PC-9 (cell line): ENCODE measurements at regions not wholly inside any gene's neighbourhood (a gene's known extent, or its start where the extent isn't known, plus 50 kb on each side); places are given as distances from the start of the nearest gene placed in this dataset.

ENCODE experiments used
- BruUV-seq: library from RNA; stranded (reverse); fragments of 400-500 nt; replicated peaks from 2 replicates; lab custom pipeline; 2021; lab: Mats Ljungman, UMichigan
- CTCF ChIA-PET: fragments of 300-600 bp; sonication (Branson Sonifier 250); formaldehyde crosslinking; loops from one replicate; lab custom pipeline; 2022; ENCODE audit warnings: antibody characterized with exemption; lab: Charles Lee
- POLR2A ChIA-PET: fragments of 300-600 bp; sonication (Branson Sonifier 250); formaldehyde crosslinking; loops from one replicate; lab custom pipeline; 2022; ENCODE audit warnings: antibody characterized with exemption; ENCODE audit not compliant: unreplicated experiment; lab: Charles Lee
- DNase-seq, 2 experiments: peaks; one replicate each; pipeline versions ENCODE4 v3.0.0 to v3.0.0-alpha.2; 2015 to 2022; ENCODE audit warnings: mixed read lengths in 1 of 2
- H2AFZ ChIP-seq: fragments of 200-600 bp; sonication (generic); 2 replicates; pipeline ENCODE4 v1.8.1; 2017; ENCODE audit warnings: antibody characterized with exemption
- H3F3A ChIP-seq: fragments of 200-600 bp; sonication (generic); 2 replicates; pipeline ENCODE4 v1.8.1; 2017; ENCODE audit warnings: antibody characterized with exemption, mild to moderate bottlenecking, low read depth; ENCODE audit not compliant: insufficient read depth
- H3K27ac ChIP-seq: fragments of 200-600 bp; sonication (generic); 2 replicates; pipeline ENCODE4 v1.6.1; 2016; ENCODE audit warnings: mixed run types
- H3K27me3 ChIP-seq: fragments of 200-600 bp; sonication (generic); 2 replicates; pipeline ENCODE4 v1.6.1; 2016; ENCODE audit warnings: low read depth, mixed run types; ENCODE audit not compliant: insufficient read depth
- H3K36me3 ChIP-seq: fragments of 200-600 bp; sonication (generic); 2 replicates; pipeline ENCODE4 v1.6.1; 2016; ENCODE audit warnings: low read depth, mixed run types
- H3K4me1 ChIP-seq: fragments of 200-600 bp; sonication (generic); replicated peaks from 2 replicates; pipeline ENCODE4 v1.6.1; 2016; ENCODE audit warnings: mixed run types; ENCODE audit not compliant: insufficient read depth
- H3K4me2 ChIP-seq: fragments of 200-600 bp; sonication (generic); 2 replicates; pipeline ENCODE4 v1.6.1; 2017; ENCODE audit warnings: mixed run types
- H3K4me3 ChIP-seq: fragments of 200-600 bp; sonication (generic); 2 replicates; pipeline ENCODE4 v1.6.1; 2016; ENCODE audit warnings: mixed run types
- H3K79me2 ChIP-seq: fragments of 200-600 bp; sonication (generic); 2 replicates; pipeline ENCODE4 v1.6.1; 2017; ENCODE audit warnings: low read depth, mixed run types
- H3K9me2 ChIP-seq: fragments of 200-600 bp; sonication (generic); 2 replicates; pipeline ENCODE4 v1.8.1; 2017; ENCODE audit warnings: mild to moderate bottlenecking; ENCODE audit not compliant: insufficient read depth
- H3K9me3 ChIP-seq: fragments of 200-600 bp; sonication (generic); 2 replicates; pipeline ENCODE4 v1.8.1; 2016; ENCODE audit warnings: low read depth; ENCODE audit not compliant: insufficient read depth
- H4K20me1 ChIP-seq: fragments of 200-600 bp; sonication (generic); 2 replicates; pipeline ENCODE4 v1.8.1; 2017; ENCODE audit not compliant: insufficient read depth
- CTCF ChIP-seq: fragments of 200-600 bp; sonication (generic); conservative IDR thresholded peaks from 2 replicates; pipeline ENCODE4 v1.6.1; 2017; ENCODE audit warnings: mixed run types, antibody characterized with exemption, mild to moderate bottlenecking, moderate library complexity
- EZH2 ChIP-seq: fragments of 200-600 bp; sonication (generic); IDR thresholded peaks from 2 replicates; pipeline ENCODE4 v1.8.0; 2017; ENCODE audit warnings: antibody characterized with exemption, low read depth
- intact Hi-C: fragments of 100-400 bp; cut with micrococcal nuclease; formaldehyde crosslinking; loops from one replicate; pipeline ENCODE4 v1.10.0; 2022; ENCODE audit not compliant: unreplicated experiment

DNA sequence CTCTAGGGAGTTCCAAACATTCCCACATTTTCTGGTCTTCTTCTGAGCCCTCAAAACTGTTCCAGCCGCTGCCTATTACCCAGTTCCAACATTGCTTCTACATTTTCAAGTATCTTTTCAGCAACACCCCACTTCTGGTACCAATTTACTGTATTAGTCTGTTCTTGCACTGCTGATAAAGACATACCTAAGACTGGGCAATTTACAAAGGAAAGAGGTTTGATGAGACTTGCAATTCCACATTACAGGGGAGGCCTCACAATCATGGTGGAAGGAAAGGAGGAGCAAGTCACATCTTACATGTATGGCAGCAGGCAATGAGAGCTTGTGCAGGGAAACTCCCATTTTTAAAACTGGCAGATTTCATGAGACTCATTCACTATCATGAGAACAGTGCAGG is 629.1 kb upstream of the NR2F2 start:
- CTCF ChIA-PET = no interaction called here

GRCh38 chr15:95709959-95710695 is 620.4 kb upstream of the NR2F2 start:
- H2AFZ ChIP-seq = no peak overlapping the region
- H3K4me2 ChIP-seq = no peak overlapping the region
- no peak for DNase-seq
- H3K79me2 ChIP-seq = no peaks in the 10 kb centered on the region
- no peak overlapping the region for H3K4me3 ChIP-seq
- BruUV-seq = no TSS peak
- H3F3A ChIP-seq = no peaks in the 10 kb centered on the region
- H4K20me1 ChIP-seq = no peaks in the 10 kb centered on the region
- ChIA-PET CTCF (no interaction called here), POLR2A (no interaction called here)
- intact Hi-C loops = loop anchor here (10.0 kb wide), 1 partner anchor 55 kb away; no protein-coding TSS in a partner anchor
- no peaks in the 10 kb centered on the region; the same call in 1 of the 2 replicates for H3K9me3 ChIP-seq
- no peak overlapping the region for H3K27ac ChIP-seq
- no peak for TF ChIP-seq EZH2
- TF ChIP-seq CTCF = no peak
- no peaks in the 10 kb centered on the region for H3K27me3 ChIP-seq
- no peaks in the 10 kb centered on the region for H3K4me1 ChIP-seq
- H3K9me2 ChIP-seq = no peaks in the 10 kb centered on the region; the same call in 1 of the 2 replicates
- H3K36me3 ChIP-seq = no peaks in the 10 kb centered on the region

More for the DNA sequence above, 629.1 kb upstream of the NR2F2 start:
- H3K36me3 ChIP-seq = no peaks in the 10 kb centered on the region
- no peaks in the 10 kb centered on the region for H3K4me1 ChIP-seq
- POLR2A ChIA-PET = no interaction called here
- H3K4me2 ChIP-seq = no peak overlapping the region
- H3K4me3 ChIP-seq = no peak overlapping the region
- no peaks in the 10 kb centered on the region for H3K79me2 ChIP-seq
- no peaks in the 10 kb centered on the region for H3K27me3 ChIP-seq
- H3K9me3 ChIP-seq = peaks cover 20% of the 10 kb centered on the region
- no peak overlapping the region for H3K27ac ChIP-seq
- H4K20me1 ChIP-seq = no peaks in the 10 kb centered on the region
- BruUV-seq = no TSS peak
- H2AFZ ChIP-seq = no peak overlapping the region
- H3K9me2 ChIP-seq = no peaks in the 10 kb centered on the region
- TF ChIP-seq CTCF = no peak
- intact Hi-C loops = no loop called here
- DNase-seq = no peak
- H3F3A ChIP-seq = no peaks in the 10 kb centered on the region

DNA sequence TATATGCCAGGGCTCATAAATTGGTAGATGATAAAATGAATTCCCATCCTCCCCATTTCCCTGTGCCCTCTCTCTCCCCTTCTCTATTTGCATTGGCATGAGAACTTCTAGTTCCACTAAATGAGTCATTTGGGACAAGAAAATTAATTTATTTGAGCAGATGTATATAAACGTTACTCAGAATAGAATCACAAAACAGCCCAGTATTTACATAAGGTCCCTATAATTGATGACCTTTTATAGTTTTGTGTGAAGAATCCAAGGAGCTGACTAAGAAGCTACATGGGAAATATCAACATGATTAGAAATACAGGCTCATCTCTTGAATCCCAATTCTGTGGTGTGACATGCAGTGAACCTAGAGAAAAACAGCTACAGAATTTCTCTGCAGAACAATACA is 617.7 kb upstream of the NR2F2 start:
- no peak overlapping the region for H3K4me3 ChIP-seq
- H3K36me3 ChIP-seq = no peaks in the 10 kb centered on the region
- DNase-seq = no peak
- H3K79me2 ChIP-seq = no peaks in the 10 kb centered on the region
- H3K9me3 ChIP-seq = no peaks in the 10 kb centered on the region; the same call in 1 of the 2 replicates
- no peak overlapping the region for H2AFZ ChIP-seq
- TF ChIP-seq EZH2 (no peak), CTCF (no peak)
- no peak overlapping the region for H3K4me2 ChIP-seq
- POLR2A ChIA-PET = no interaction called here
- no peaks in the 10 kb centered on the region for H4K20me1 ChIP-seq
- BruUV-seq = no TSS peak
- intact Hi-C loops = loop anchor here (10.0 kb wide), 1 partner anchor 52 kb away; no protein-coding TSS in a partner anchor
- H3K4me1 ChIP-seq = no peaks in the 10 kb centered on the region
- no peaks in the 10 kb centered on the region for H3K27me3 ChIP-seq
- no peak overlapping the region for H3K27ac ChIP-seq
- no peaks in the 10 kb centered on the region for H3F3A ChIP-seq
- H3K9me2 ChIP-seq = no peaks in the 10 kb centered on the region; the same call in 1 of the 2 replicates
- CTCF ChIA-PET = no interaction called here
